IPS DF 4.7 (cell line): ENCODE measurements at regions not wholly inside any gene's neighbourhood (a gene's known extent, or its start where the extent isn't known, plus 50 kb on each side); places are given as distances from the start of the nearest gene placed in this dataset.
"Not testable (repeated sequence)": the region's sequence is repeated elsewhere in the genome, so short reads cannot be mapped to it uniquely, and the experiment has no call there.

Source experiments
- DNase-seq: peaks from one replicate; pipeline ENCODE4 v3.0.0-alpha.2; 2013; ENCODE audit warnings: low spot score; ENCODE audit errors: extremely low read depth

DNA sequence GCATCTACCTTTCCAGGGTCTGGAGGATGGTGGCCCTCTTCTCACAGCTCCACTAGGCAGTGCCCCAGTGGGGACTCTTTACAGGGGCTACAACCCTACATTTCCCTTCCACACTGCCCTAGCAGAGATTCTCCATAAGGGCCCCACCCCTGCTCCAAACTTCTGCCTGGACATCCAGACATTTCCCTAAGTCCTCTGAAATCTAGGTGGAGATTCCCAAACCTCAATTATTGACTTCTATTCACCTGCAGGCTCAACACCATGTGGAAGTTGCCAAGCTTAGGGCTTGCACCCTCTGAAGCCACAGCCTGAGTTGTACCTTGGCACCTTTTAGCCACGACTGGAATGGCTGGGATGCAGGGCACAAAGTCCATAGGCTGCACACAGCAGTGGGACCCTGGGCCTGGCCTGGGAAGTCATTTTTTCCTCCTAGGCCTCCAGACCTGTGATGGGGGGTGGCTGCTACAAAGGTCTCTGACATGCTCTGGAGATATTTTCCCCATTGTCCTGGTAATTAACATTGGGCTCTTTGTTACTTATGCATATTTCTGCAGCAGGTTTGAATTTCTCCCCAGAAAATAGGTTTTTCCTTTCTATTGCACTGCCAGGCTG, 53.7 kb upstream of the ST3GAL5 start:
- DNase-seq: no peak

DNA sequence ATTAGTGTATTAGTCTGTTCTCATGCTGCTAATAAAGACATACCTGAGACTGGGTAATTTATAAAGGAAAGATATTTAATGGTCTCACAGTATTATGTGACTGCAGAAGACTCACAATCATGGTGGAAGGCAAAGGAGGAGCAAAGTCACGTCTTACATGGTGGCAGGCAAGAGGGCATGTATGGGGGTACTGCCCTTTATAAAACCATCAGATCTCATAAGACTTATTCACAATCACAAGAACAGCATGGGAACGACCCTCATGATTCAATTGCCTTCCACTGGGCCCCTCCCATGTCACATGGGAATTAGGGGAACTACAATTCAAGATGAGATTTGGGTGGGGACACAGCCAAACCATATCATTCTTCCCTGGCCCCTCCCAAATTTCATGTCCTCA, 52.7 kb upstream of the ST3GAL5 start:
- DNase-seq: not testable (repeated sequence)

DNA sequence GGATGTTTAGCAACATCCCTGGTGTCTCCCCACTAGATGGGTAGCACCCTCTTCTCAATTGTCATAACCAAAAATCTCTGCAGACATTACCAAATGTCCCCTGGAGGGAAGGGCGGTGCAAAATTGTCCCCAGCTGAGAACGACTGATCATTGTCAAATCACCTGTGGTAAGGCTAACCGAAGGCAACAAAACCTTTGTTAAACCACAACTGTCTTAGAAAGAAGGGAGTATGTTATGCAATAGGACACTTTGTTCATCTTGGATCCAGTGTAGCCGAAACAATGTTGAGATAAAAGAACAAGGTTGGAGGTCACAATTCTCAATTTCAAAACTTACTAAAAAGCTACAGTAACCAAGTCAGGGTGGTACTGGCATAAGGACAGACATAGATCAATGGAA, 50.3 kb upstream of the ST3GAL5 start:
- no peak for DNase-seq
